GM23338 (cell line): ENCODE measurements at regions not wholly inside any gene's neighbourhood (a gene's known extent, or its start where the extent isn't known, plus 50 kb on each side); places are given as distances from the start of the nearest gene placed in this dataset.

ENCODE experiments used
- ATAC-seq: fragments of 200-7000 bp; cut with Tn5 transposase; 3 replicates; pipeline ENCODE4 v1.9.1; 2020
- DNase-seq: peaks from one replicate; pipeline ENCODE4 v3.0.0-alpha.2; 2015; ENCODE audit warnings: low spot score
- H2AFZ ChIP-seq: fragments of 200-600 bp; sonication (generic); 2 replicates; pipeline ENCODE4 v1.8.0; 2016; ENCODE audit warnings: antibody characterized with exemption, mild to moderate bottlenecking, moderate library complexity
- H3F3A ChIP-seq: fragments of 200-600 bp; sonication (generic); replicated peaks from 2 replicates; pipeline ENCODE4 v1.8.0; 2017; ENCODE audit warnings: antibody characterized with exemption, mixed run types, low read depth
- H3K27ac ChIP-seq: fragments of 200-600 bp; sonication (generic); 2 replicates; pipeline ENCODE4 v1.6.1; 2016; ENCODE audit warnings: low read depth
- H3K27me3 ChIP-seq: fragments of 200-600 bp; sonication (generic); 2 replicates; pipeline ENCODE4 v1.8.0; 2016; ENCODE audit warnings: mild to moderate bottlenecking, mixed run types, moderate library complexity; ENCODE audit not compliant: insufficient read depth
- H3K36me3 ChIP-seq: fragments of 200-600 bp; sonication (generic); 2 replicates; pipeline ENCODE4 v1.8.0; 2016; ENCODE audit warnings: mild to moderate bottlenecking; ENCODE audit not compliant: insufficient read depth
- H3K4me1 ChIP-seq: fragments of 200-600 bp; sonication (generic); 2 replicates; pipeline ENCODE4 v1.8.0; 2016; ENCODE audit warnings: mild to moderate bottlenecking, moderate library complexity; ENCODE audit not compliant: insufficient read depth
- H3K4me2 ChIP-seq: fragments of 200-600 bp; sonication (generic); 2 replicates; pipeline ENCODE4 v1.7.1; 2017; ENCODE audit warnings: mixed run types
- H3K4me3 ChIP-seq: fragments of 200-600 bp; sonication (generic); 2 replicates; pipeline ENCODE4 v1.6.1; 2016; ENCODE audit warnings: mixed run types
- H3K79me2 ChIP-seq: fragments of 200-600 bp; sonication (generic); replicated peaks from 2 replicates; pipeline ENCODE4 v1.8.0; 2017; ENCODE audit warnings: mild to moderate bottlenecking; ENCODE audit not compliant: insufficient read depth
- H3K9me2 ChIP-seq: fragments of 200-600 bp; sonication (generic); 2 replicates; pipeline ENCODE4 v1.8.0; 2017; ENCODE audit not compliant: insufficient read depth
- H4K20me1 ChIP-seq: fragments of 200-600 bp; sonication (generic); replicated peaks from 2 replicates; pipeline ENCODE4 v1.8.0; 2017; ENCODE audit warnings: mild to moderate bottlenecking; ENCODE audit not compliant: insufficient read depth
- H3K27ac Mint-ChIP-seq: 2 replicates; pipeline ENCODE4 v1.8.0; 2020; ENCODE audit warnings: inconsistent platforms, mild to moderate bottlenecking, moderate library complexity, mixed read lengths
- H3K27me3 Mint-ChIP-seq: 3 replicates; pipeline ENCODE4 v1.8.0; 2022; ENCODE audit warnings: low read depth, mild to moderate bottlenecking, moderate library complexity, mixed read lengths, inconsistent platforms; ENCODE audit not compliant: insufficient read depth, poor library complexity
- H3K36me3 Mint-ChIP-seq: 3 replicates; pipeline ENCODE4 v1.8.0; 2021; ENCODE audit warnings: low read depth, mild to moderate bottlenecking, inconsistent platforms, moderate library complexity, mixed read lengths
- H3K4me1 Mint-ChIP-seq: 3 replicates; pipeline ENCODE4 v1.8.0; 2020; ENCODE audit warnings: mild to moderate bottlenecking, inconsistent platforms, mixed read lengths
- H3K4me3 Mint-ChIP-seq: 3 replicates; pipeline ENCODE4 v1.8.0; 2021; ENCODE audit warnings: moderate library complexity, mild to moderate bottlenecking, inconsistent platforms, mixed read lengths
- H3K9me3 Mint-ChIP-seq: 3 replicates; pipeline ENCODE4 v1.8.0; 2020; ENCODE audit warnings: moderate library complexity, mild to moderate bottlenecking, inconsistent platforms, mixed read lengths
- CREB1 ChIP-seq: fragments of 250-450 bp; sonication (Bioruptor Pico); IDR thresholded peaks from 2 replicates; pipeline ENCODE4 v1.5.0; 2020; ENCODE audit warnings: low read depth, mild to moderate bottlenecking, moderate library complexity
- CTCF ChIP-seq, 2 experiments: fragments of 200-600 bp in 1 of 2; sonication (generic) in 1 of 2; conservative IDR thresholded peaks; 2 replicates each; pipeline versions ENCODE4 v1.5.1 to v1.6.1; 2016 to 2017; ENCODE audit warnings: antibody characterized with exemption in 2 of 2, low read depth in 2 of 2, mild to moderate bottlenecking in 2 of 2, moderate library complexity in 1 of 2
- NANOG ChIP-seq: IDR thresholded peaks from 2 replicates; pipeline ENCODE4 v1.6.1; 2016; ENCODE audit warnings: antibody characterized with exemption, borderline replicate concordance
- REST ChIP-seq: IDR thresholded peaks from one replicate; pipeline ENCODE4 v1.6.1; 2018; ENCODE audit warnings: antibody characterized with exemption; ENCODE audit not compliant: unreplicated experiment
- STAT1 ChIP-seq: IDR thresholded peaks from one replicate; pipeline ENCODE4 v1.6.1; 2016; ENCODE audit warnings: antibody characterized with exemption; ENCODE audit not compliant: unreplicated experiment
- ZNF114 ChIP-seq: fragments of 250-450 bp; sonication (Bioruptor Pico); IDR thresholded peaks from 2 replicates; pipeline ENCODE4 v1.5.0; 2020; ENCODE audit warnings: mild to moderate bottlenecking, moderate library complexity
- ZNF331 ChIP-seq: fragments of 250-450 bp; sonication (Bioruptor Pico); IDR thresholded peaks from 2 replicates; pipeline ENCODE4 v1.5.0; 2020; ENCODE audit warnings: low read depth, mild to moderate bottlenecking, moderate library complexity
- ZNF462 ChIP-seq: fragments of 250-450 bp; sonication (Bioruptor Pico); IDR thresholded peaks from 2 replicates; pipeline ENCODE4 v1.5.0; 2020; ENCODE audit warnings: mild to moderate bottlenecking, moderate library complexity

- Histone ChIP-seq H3K9me2 (0 out of 2 replicates have a peak, but pooled peaks cover 4% of the 10 kb centered on the region), H3F3A (no peaks in the 10 kb centered on the region), H3K27ac (no peak overlapping the region), H4K20me1 (no peaks in the 10 kb centered on the region), H3K27me3 (no peaks in the 10 kb centered on the region), H3K4me2 (no peak overlapping the region), H3K4me1 (peaks cover 4% of the 10 kb centered on the region; the same call in 1 of the 2 replicates), H2AFZ (peak overlapping the region; percentile 74; the same call in 1 of the 2 replicates), H3K4me3 (no peak overlapping the region), H3K79me2 (no peaks in the 10 kb centered on the region), H3K36me3 (no peaks in the 10 kb centered on the region)
- H3K9me3 Mint-ChIP-seq: peaks cover 4% of the 10 kb centered on the region; the same call in 2 of the 3 replicates
- peaks cover 2% of the 10 kb centered on the region for H3K27me3 Mint-ChIP-seq
- no peak for ATAC-seq
- DNase-seq: no peak
- peaks cover 2% of the 10 kb centered on the region; the same call in 2 of the 3 replicates for H3K36me3 Mint-ChIP-seq
- no peak overlapping the region for H3K4me3 Mint-ChIP-seq
- H3K4me1 Mint-ChIP-seq: no peaks in the 10 kb centered on the region
- TF ChIP-seq ZNF462 (CRISPR knock-in tag) (no peak), NANOG (no peak), ZNF114 (CRISPR knock-in tag) (no peak), STAT1 (no peak), REST (no peak), ZNF331 (CRISPR knock-in tag) (no peak), CTCF (conservative IDR thresholded peaks at IDR 0.05; ENCODE audit: low read depth in 2 of 2) (no peak), CREB1 (CRISPR knock-in tag) (no peak)
- H3K27ac Mint-ChIP-seq: no peak overlapping the region
Observed at GRCh38 chr21:38012672-38013071, 96.4 kb upstream of the KCNJ6 start.
